GM12873 (cell line): ENCODE measurements at regions not wholly inside any gene's neighbourhood (a gene's known extent, or its start where the extent isn't known, plus 50 kb on each side); places are given as distances from the start of the nearest gene placed in this dataset.

ENCODE experiments used
- CTCF ChIP-seq: IDR thresholded peaks from 2 replicates; pipeline ENCODE4 v1.5.1; 2012; ENCODE audit warnings: low read depth, mild to moderate bottlenecking, moderate library complexity, low read length, control low read depth; ENCODE audit not compliant: insufficient read depth; ENCODE audit errors: missing control alignments

DNA sequence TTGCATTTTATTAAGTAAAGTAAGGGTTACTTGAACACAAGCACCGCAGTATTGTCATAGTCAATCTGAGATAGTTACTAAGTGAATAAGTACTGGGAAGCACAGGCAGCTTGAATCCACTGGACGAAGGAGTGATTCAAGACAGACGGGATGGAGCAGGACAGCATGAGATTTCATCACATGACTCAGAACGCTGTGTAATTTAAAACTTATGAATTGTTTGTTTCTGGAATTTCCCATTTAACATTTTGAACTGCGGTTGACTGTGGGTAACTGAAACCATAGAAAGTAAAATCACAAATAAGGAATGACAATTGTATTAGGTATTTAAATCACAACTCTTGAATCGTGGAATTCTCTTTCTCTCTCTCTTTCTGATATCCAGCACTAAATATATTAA, 1630.4 kb upstream of the SEL1L start:
- no peak for TF ChIP-seq CTCF

DNA sequence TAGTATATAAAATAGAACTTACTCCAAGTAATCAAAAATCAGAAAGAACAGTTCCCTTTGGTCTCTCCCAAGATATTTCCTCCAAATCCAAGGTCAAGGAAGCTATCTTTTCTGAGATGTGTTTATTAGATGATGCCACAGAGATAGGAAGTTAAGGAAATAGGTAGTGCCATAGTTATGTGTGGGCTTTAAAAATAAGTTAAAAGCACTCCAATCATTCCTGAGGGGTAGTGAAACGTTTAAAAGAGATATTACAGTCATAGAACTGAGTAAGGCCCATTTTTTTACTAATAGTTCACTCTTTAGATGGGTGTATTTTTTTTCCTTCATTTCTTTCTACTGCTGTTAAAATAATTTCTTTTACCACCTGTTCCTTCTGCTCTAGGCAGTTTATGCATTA, 1630.9 kb upstream of the SEL1L start:
- no peak for TF ChIP-seq CTCF

DNA sequence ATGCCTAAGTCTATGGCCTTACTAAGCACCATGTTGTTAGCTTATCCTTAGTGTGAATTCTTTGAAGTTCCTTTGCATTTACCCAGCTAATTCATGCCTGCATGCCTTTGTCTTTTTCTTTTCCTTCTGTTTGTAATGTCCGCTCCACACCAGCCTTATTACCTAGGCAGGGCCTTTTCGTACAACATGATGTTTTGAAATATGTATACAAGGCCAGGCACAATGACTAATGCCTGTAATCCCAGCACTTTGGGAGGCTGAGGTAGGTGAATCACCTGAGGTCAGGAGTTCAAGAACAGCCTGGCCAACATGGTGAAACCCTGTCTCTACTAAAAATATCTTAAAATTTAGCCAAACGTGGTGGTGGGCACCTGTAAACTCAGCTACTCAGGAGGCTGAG, 1636.5 kb upstream of the SEL1L start:
- TF ChIP-seq CTCF = no peak

DNA sequence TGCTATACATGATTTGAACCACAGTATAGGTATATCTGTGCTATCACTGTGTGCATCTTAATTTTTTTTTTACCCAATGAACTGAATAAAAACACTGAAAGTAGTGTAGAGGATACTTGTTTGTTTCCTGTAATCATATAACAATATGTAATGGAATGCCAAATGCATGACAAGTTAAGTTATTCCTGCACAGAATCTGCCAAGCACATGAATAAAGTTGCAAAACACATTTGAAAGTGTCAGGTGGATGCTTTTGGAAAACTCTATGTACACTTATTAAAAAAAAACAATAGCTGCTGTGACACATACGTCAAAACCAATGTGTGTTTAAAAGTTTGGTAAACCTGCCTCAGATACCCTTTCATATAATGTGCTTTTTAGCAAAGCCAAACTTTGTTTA, 1638.1 kb upstream of the SEL1L start:
- TF ChIP-seq CTCF = no peak

- TF ChIP-seq CTCF = no peak
Measured at GRCh38 chr14:83172363-83172762, 1638.7 kb upstream of the SEL1L start.

GRCh38 chr14:83173687-83174086, 1640.0 kb upstream of the SEL1L start:
- TF ChIP-seq CTCF = no peak

- no peak for TF ChIP-seq CTCF
Measured at GRCh38 chr14:83184531-83184930, 1650.9 kb upstream of the SEL1L start.

- no peak for TF ChIP-seq CTCF
Measured at GRCh38 chr14:83196236-83196635, 1662.6 kb upstream of the SEL1L start.
